AG08395 (cell line): ENCODE measurements at regions not wholly inside any gene's neighbourhood (a gene's known extent, or its start where the extent isn't known, plus 50 kb on each side); places are given as distances from the start of the nearest gene placed in this dataset.
"Not testable (repeated sequence)": the region's sequence is repeated elsewhere in the genome, so short reads cannot be mapped to it uniquely, and the experiment has no call there.

Experiments used
- DNase-seq: peaks from one replicate; pipeline ENCODE4 v3.0.0; 2012; ENCODE audit warnings: mixed read lengths, low spot score

DNA sequence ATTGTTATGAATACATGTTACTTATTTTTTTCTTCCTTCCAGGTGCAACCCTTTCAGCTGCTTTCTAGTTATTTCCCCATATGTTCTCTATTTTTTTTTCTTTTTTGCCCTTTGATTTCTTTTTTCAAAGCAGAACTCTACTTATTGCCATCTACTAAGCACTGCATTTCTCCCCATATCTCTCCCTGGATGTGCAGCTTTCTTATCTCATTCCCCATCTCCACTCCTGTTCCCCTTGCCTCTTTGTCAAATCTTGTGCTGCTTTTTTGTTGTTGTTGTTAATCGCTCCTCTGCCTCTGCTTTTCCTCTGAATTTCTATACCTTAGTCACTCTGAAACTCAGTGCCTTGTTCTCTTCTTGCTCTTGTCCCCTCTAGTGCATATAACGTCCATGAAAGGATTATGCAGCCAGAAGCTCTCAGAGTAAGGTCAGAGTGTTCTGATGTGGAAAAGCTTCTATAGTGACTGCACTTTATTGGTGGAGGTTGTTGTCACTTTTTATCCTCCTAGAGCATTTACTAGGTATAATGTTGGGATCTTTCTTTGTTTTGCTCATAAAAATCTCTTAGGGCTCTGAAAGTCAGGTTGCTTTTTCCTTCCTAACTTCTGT is 51.1 kb upstream of the JADE1 start:
- no peak for DNase-seq

DNA sequence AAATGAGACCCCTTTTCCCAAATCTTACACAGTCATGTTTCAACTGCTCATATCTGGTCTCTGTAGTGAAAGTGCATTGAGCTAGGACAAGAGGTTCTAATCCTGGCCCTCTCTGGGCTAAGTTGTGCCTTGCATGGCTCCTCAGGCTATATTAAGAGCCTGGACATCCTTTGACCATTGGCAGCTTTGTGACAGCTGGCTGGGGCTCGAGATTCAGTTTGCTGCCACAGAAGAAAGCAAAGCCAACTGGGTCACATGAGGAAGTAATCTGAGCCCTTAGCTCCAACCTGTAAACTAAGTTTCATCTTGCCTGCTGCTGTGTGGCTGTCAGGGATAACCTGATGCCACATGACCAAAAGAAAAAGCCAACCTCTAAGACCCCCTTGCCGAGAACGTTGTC is 51.8 kb upstream of the JADE1 start:
- no peak for DNase-seq

DNA sequence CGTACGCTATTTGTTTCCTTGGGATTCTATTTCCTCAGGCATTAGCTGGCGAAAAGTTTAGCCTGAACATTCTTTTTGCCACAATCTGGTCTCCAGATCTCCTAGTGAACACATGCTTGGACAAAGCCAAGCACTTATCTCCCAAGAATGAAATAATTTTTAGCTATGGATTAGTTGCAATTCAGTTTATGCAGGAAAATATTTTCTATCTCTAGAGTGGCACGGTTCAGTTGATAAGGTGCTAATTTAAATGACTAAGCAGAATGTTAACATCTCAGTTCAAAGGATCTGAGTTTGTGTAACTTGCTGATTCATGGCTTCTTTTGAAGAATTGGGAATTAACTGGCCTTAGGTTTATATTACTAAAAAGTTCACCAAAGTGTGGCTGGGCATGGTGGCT is 58.1 kb upstream of the JADE1 start:
- no peak for DNase-seq

DNA sequence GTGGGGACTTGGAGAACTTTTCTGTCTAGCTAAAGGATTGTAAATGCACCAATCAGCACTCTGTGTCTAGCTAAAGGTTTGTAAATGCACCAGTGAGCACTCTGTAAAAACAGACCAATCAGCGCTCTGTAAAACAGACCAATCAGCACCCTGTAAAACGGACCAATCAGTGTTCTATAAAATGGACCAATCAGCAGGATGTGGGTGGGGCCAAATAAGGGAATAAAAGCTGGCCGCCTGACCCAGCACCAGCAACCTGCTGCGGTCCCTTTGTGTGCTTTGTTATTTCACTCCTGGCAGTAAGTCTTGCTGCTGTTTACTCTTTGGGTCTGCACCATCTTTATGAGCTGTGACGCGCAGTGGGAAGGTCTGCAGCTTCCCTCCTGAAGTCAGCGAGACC is 67.8 kb upstream of the JADE1 start:
- not testable (repeated sequence) for DNase-seq

DNA sequence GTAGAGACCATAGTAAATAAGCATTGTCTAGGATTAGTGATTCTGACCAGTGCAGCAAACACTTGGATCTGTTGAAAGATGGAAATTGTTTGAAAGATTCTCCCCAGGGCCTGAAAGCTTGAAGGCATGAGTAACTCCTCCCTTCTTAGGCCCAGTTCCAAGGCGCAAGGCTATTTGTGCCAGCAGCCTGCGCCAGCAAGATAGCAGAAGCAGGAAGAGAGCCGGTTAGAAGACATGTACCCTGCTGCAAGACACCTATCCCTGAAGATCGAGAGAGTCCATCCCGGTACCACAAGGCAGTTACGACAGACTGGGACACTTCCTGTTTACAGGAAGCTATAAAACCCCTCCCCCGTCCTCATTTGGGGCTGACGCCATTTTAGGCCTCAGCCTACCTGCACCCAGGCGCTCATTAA is 72.4 kb upstream of the JADE1 start:
- no peak for DNase-seq

DNA sequence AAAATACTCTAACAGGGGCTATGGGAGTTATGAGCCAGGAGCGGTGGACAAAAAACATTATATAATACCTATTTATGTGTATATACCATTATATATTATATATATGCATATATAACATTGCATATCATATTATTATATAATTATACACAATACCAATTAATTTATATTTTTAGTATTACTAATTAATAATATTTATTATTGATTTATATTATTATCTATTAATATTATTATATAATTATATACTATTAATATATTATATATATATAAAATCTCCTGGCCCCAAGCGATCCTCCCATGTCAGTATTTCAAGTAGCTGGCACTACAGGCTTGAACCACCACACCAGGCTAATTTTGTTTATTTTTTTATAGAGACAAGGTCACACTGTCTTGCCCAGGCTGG is 73.8 kb upstream of the JADE1 start:
- DNase-seq, result no peak

DNA sequence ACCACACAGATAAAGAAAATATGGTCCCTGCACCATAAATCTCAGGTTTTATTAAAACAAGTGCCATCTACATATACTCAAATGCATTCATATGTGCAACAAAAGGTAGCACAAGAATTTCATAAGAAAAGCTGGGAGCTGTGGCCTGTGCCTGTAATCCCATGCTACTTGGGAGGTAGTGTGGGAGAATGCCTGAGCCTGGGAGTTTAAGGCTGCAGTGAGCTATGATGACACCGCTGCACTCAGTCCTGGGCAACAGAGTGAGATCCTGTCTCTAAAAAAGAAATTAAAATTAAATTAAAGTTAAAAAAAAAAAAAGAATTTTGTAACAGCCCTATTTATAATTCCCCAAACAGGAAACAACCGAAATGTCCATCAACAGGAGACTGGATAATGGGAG is 81.3 kb upstream of the JADE1 start:
- no peak for DNase-seq

DNA sequence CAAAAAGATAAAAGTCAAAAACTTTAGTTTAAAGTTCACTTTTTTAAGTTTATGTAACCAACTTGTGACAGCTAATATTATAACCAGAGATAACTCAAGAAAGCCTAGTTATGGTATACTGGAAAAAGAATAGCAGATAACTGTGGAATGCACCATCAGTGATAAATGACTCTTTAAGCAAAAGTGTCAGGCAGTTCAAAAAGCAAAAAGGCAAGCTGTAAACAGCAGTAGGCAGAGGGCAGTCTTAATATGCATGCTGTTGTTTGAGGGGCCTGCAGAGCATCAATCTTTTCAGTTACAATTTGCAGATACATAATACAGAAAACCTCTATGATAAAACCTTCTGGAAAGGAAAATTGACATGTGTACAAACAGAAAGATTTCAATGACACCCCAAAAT is 81.8 kb upstream of the JADE1 start:
- no peak for DNase-seq

DNA sequence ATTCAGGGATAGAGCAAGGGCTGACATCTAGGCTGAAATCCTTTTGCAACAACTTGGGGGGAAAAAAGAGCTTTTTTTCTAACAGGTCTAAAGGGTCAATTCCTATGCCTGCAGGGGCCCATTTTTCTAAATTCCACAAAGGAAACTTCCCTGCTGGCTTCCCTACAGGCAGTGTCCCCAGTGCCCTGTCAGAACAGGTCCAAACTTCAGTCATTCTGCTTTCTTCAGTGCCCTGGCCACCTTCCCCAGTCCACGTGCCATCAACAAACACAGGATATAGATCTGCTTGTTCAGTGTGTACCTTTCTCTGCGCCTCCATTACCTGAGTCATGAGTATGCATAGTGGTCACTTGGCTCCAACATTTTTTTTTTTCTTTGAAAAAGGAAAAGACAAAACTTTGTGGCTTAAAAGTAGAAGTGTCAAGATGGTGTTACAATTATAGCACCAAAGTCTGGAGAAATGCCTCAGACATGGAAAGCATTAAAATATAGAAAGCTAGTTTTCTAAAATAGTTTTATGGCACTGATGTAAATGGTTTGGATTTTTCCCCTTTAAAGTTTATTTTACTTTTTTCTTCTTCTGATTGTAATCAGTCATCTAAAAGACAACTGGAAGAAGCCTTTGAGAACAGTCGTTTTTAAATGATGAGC is 84.0 kb upstream of the JADE1 start:
- DNase-seq, result no peak

DNA sequence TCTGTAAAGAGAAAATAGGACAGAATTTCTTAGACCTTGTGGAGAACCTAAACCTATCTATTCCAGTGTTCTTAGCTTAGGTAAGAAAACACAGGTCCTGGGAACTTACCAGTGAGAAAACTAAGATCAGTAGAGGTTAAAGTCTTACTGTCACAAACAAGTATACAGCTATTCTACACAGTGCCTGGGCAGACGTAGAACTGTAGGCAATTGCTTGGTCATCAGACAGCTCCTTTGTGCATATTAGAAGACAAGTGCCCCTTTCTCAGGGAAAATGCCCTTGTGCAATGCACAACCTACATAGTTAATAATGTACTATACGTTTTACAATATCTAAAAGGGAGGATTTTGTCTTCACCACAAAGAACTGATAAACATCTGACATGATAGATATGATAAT is 86.6 kb upstream of the JADE1 start:
- DNase-seq, result no peak

DNA sequence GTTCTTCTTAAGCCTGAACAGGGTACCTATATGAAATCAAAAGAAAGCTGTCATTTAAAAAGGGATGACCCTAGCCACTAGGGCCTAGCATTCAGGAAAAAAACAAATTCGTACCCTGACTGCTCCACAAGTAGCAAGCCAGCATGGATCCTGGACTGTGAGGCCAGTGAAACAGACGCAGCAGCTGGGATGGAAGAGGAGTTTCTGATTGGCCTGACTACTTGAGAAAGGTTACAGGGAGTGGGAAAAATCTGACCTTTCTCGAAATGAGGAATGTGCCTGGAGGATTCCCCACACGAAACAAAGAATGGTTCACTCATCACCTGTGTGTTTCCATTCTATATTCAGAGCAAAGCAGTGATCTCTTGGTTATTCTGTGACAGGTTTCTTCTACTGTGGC is 87.6 kb upstream of the JADE1 start:
- DNase-seq, result no peak

DNA sequence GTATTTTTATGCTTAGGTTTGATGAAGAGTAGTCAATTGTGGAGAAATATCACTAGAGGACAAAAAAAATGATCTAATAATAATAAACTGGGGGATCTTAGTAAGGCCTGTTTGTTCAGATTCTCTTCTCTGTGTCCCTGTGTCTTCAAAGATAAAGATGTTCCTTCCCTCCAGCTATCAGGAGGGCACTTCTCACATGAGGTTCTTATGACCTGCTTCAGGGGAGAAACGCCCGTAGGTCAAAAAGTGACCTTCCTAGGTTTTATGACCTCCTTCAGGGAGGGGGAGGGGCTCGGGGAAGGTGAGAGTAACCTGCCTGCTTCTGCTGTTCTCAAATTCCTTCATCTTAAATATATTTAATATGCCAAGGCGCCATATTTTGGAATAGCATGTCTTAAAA is 89.2 kb upstream of the JADE1 start:
- no peak for DNase-seq

DNA sequence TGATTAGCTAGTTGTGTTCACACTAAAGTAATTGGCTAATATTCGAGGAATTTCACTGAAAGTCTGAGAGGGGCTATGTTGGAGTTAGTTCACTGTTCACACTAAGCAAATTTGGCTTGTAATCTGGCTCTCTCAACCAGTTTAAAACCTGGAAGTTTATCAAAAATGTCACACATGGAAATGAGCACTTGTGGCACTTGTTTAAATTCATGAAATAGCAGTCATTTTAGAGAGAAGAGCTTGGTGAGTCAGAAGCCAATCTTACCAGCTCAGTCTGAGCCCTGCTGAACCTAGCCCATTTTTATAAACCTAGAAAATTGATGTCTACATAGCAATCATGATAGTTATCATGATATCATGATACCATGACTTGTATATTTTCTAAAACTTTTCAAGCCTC is 90.7 kb upstream of the JADE1 start:
- peak; percentile 75 for DNase-seq

DNA sequence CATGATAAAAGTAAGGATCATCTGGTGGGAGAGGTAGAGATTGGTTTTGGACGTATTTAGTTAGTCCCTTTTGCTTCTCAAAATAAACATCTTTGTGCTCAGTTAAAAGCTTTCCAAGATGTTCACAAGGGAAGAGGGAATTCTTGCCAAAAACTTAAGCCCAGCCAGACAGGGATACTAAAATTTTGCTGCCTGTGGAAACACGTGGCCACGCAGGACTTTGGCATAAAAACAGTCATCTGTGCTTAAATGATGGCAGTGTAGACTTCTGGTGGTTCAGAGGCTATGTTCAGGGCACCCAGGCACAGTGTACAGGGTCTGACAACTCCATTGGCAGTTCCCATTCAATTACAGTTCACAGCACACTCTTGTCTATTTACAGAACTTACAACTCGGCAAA is 93.2 kb upstream of the JADE1 start:
- no peak for DNase-seq

DNA sequence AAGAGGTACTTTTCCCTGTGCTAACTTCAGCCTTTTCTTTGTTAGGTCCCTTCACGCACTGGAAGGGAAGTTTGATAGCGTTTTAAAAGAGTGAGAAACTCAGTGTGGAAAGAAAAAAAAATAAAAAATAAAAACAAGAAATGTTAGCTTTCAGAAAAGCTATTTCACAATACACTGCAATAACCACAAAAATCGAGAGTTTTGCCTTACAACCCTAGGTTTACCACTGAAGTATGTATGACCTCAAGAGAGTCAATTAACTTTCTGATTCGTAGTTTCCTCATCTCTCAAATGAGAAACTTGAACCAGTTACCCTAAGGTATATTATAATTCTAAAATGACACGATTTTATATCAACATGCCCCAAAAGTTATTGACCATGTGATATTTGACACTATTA is 93.9 kb upstream of the JADE1 start:
- peak; percentile 68 for DNase-seq

DNA sequence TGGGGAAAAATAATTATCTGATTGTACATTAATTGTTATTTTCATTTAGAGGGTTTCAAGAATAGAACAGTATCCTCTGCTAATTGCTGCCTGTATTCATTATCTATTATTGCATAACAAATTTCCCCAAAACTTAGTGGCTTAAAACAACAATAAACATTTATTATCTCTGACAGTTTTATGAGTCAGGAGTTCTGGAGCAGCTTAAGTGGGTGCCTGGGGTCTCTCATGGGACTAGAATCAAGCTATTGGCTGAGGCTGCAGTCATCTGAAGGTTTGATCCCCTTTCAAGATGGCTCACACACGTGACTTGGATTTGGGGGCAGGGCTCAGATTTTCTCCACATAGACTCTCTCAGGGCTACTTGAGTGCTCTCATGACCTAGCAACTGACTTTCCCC is 98.1 kb upstream of the JADE1 start:
- DNase-seq, result no peak

DNA sequence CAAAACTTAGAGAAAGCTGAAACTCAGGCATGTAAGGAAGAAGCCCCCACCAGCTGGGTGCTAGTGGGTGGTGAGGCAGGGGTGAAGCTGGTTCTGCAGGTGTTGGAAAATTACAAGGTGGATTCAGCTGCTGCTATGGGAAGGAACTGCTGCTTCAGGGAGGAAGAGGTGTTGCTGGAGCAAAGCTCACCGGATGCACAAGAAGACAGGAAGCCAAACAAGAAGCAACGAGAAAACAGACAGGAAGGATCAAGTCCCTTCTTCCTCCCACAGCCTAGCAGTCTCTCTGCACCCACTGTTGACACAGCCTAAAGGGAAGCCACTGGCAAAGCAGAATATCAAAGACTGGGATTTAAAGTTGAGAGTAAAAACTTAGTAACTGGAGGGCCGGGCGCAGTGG is 100.2 kb upstream of the JADE1 start:
- DNase-seq, result no peak

DNA sequence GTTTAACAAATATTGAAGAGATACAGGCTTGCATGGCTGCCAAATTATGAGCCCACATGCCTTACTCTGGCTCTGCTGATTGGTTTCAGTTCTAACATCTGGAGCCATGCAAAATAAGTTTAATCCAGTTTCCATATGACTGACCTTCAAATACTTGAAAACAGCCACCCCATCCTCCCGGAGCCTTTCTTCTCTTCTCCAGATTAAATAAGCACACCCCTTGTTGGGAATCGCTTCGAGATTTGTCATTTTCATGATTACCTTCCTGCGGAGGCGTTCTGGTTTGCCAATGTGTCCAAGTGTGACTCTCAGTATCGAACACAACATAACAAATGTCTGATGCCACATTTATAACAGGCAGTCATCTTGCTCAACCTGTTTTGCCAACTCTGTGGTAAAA is 101.6 kb upstream of the JADE1 start:
- DNase-seq, result peak; percentile 52

DNA sequence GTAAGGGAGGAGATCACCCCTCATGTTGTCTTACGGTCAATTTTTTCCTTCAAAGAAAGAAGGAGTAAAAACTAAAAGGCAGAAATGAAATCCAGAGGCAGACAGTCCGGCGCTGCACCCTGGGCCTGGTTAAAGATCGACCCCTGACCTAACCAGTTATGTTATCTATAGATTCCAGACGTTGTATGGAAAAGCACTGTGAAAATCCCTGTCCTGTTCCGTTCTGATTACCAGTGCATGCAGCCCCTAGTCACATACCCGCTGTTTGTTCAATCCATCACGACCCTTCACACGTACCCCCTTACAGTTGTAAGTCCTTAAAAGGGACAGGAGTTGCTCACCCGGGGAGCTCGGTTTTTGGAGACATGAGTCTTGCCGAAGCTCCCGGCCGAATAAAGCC is 105.6 kb upstream of the JADE1 start:
- no peak for DNase-seq

DNA sequence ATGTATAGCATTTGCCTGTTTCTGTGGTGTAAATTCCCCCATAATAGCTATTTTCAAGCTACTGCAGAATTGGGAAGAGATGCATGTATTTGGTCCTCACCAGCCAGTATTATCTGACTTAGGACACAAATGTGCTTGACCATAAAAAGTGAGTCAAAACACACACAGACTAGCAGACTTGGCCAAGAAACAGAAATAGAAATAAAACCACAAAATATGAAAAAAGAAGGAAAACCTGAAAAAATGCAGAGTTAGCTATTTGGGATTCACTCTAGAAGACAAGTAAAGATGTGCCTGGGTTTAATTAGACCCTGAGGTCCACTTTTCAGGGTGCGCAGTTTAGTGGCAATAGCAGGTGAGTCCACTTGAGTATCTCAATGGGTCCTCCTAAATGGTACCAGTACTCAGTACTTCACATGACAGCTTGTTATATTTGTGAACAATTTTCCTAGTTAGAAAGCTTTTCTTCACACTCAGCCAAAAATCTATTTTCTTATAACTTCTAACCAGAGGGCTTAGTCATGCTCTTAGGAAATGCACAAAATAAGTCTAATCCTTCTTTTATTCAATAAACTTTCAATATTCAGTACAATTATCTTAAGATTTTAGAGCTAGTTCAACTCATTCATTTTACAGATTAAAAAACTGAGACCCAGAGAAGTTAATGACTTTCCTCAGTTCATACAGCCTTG is 108.7 kb upstream of the JADE1 start:
- DNase-seq, result no peak

DNA sequence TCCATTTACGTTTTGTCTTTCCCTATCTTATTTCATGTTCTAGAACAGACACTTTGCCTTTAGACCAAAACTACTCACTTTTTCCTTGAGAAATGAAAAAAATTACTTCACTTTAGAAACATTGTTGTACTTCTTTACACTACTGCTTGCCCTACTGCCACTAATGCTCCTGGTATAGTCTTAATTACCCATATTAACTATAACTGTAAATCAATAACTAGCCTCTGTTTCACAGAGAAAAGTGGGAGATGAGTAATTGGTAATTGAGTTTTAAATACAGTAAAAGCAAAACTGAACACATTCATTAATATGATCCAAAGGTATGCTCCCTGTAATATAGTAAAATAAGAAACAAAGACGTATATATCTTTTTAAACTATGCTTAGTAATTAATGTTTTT is 111.1 kb upstream of the JADE1 start:
- DNase-seq, result no peak

DNA sequence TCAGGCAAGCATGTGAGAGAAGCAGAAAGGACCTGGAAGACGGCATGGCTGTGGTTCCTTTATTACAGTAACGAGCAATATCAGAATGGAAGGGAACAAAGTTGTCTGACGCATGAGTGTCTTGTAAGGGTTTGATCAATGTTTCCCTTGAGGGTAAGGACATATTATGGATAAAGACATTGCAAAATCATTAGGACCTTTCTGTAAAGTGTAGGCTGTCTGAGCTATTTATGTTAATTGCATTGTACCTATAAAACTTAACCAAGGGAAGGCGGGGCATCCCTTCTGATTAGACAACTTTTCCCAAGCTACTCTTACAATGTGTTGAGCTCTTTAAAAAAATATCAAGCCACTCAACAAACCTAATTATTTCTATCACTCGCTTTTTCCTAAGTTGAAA is 112.2 kb upstream of the JADE1 start:
- no peak for DNase-seq

DNA sequence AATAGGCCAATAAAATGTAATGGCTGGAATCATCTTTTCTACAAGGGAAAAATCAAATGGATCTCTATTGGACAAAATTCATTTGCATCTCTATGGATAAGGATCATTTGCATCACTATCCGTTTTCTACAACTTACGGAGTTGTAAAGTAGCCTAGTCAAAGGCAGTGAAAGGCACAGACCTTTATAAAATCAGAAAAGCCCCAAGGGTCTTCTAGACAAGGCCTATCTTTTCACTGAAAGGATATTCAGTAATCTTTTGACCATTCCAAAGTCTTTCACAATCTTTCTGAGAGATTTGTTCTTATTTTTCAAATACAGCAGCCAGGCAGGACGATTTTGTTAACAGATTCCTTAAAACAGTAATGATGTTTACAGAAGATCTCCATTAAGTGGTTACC is 119.5 kb upstream of the JADE1 start:
- DNase-seq, result no peak
